H1 (cell line): ENCODE measurements at regions not wholly inside any gene's neighbourhood (a gene's known extent, or its start where the extent isn't known, plus 50 kb on each side); places are given as distances from the start of the nearest gene placed in this dataset.

ENCODE experiments used
- ATF3 ChIP-seq: IDR thresholded peaks from 2 replicates; pipeline ENCODE4 v1.6.1; 2011; ENCODE audit warnings: low read depth, mild to moderate bottlenecking, low read length; ENCODE audit not compliant: insufficient read depth
- CEBPB ChIP-seq: IDR thresholded peaks from 2 replicates; pipeline ENCODE4 v1.6.1; 2012; ENCODE audit warnings: low read depth, low read length
- CTCF ChIP-seq, 3 experiments: IDR thresholded peaks; 1 replicate in 2 of 3; 2 replicates in 1 of 3; pipeline versions ENCODE4 v1.5.1 to v1.6.1; 2011; ENCODE audit warnings: low read length in 3 of 3, mild to moderate bottlenecking in 3 of 3, inconsistent platforms in 2 of 3, low read depth in 1 of 3, moderate library complexity in 1 of 3; ENCODE audit not compliant: insufficient read depth in 1 of 3; ENCODE audit errors: control extremely low read depth in 1 of 3
- EZH2 ChIP-seq: fragments of 200-600 bp; sonication (generic); IDR thresholded peaks from 2 replicates; pipeline ENCODE4 v1.7.1; 2012; ENCODE audit warnings: low read depth, mild to moderate bottlenecking, moderate library complexity, low read length, inconsistent platforms; ENCODE audit not compliant: severe bottlenecking
- POLR2A ChIP-seq, 2 experiments: IDR thresholded peaks; 1 replicate in 1 of 2; 2 replicates in 1 of 2; pipeline ENCODE4 v1.6.1; 2011; ENCODE audit warnings: low read depth in 2 of 2, low read length in 2 of 2, mild to moderate bottlenecking in 2 of 2; ENCODE audit errors: control extremely low read depth in 1 of 2
- POLR2AphosphoS5 ChIP-seq: IDR thresholded peaks from 2 replicates; pipeline ENCODE4 v1.6.1; 2011; ENCODE audit warnings: low read depth, low read length
- SIN3A ChIP-seq, 2 experiments: IDR thresholded peaks in 1 of 2; conservative IDR thresholded peaks in 1 of 2; 2 replicates each; pipeline ENCODE4 v1.6.1; 2011 to 2012; ENCODE audit warnings: low read length in 2 of 2, improper control_type of control experiment in 1 of 2, low read depth in 1 of 2, mild to moderate bottlenecking in 1 of 2
- SP2 ChIP-seq: IDR thresholded peaks from 2 replicates; pipeline ENCODE4 v1.6.1; 2012; ENCODE audit warnings: mild to moderate bottlenecking, low read length, inconsistent platforms
- YY1 ChIP-seq: IDR thresholded peaks from 2 replicates; pipeline ENCODE4 v1.6.1; 2011; ENCODE audit warnings: low read depth, mild to moderate bottlenecking, low read length

GRCh38 chr10:2616215-2616614 is 451.1 kb upstream of the PFKP start:
- no peak for TF ChIP-seq SIN3A (conservative IDR thresholded peaks at IDR 0.05 in 1 of 2, IDR thresholded peaks at IDR 0.05 in 1 of 2; ENCODE audit: low read depth in 1 of 2, low read length in 2 of 2)
- TF ChIP-seq YY1 = no peak
- no peak for TF ChIP-seq EZH2
- no peak for TF ChIP-seq ATF3
- no peak for TF ChIP-seq SP2
- TF ChIP-seq CTCF (IDR thresholded peaks at IDR 0.05; ENCODE audit: control extremely low read depth in 1 of 3, insufficient read depth in 1 of 3, low read depth in 1 of 3, low read length in 3 of 3) = no peak
- no peak for TF ChIP-seq POLR2A (IDR thresholded peaks at IDR 0.05; ENCODE audit: control extremely low read depth in 1 of 2, low read depth in 2 of 2, low read length in 2 of 2)
- no peak for TF ChIP-seq POLR2AphosphoS5
- no peak for TF ChIP-seq CEBPB
